AG04449 (cell line): ENCODE measurements at regions not wholly inside any gene's neighbourhood (a gene's known extent, or its start where the extent isn't known, plus 50 kb on each side); places are given as distances from the start of the nearest gene placed in this dataset.

Experiments used
- CTCF ChIA-PET: fragments of 350-600 bp; formaldehyde crosslinking; extraction: SDS; loops from one replicate; lab custom pipeline; 2021; ENCODE audit warnings: antibody characterized with exemption; lab: Yijun Ruan, JAX
- POLR2A ChIA-PET: fragments of 400-600, 350-600 bp; formaldehyde crosslinking; extraction: SDS; loops from one replicate; lab custom pipeline; 2020; ENCODE audit warnings: antibody characterized with exemption, inconsistent platforms; lab: Yijun Ruan, JAX
- DNase-seq: peaks from one replicate; pipeline ENCODE4 v3.0.0-alpha.2; 2010; ENCODE audit warnings: low read depth, low spot score
- H3K4me3 ChIP-seq: 2 replicates; pipeline ENCODE4 v1.5.1; 2011; ENCODE audit warnings: low read depth, mild to moderate bottlenecking, control low read depth, low read length
- CTCF ChIP-seq: IDR thresholded peaks from one replicate; pipeline ENCODE4 v1.5.1; 2011; ENCODE audit warnings: mild to moderate bottlenecking, moderate library complexity, low read length, control low read depth, inconsistent platforms; ENCODE audit not compliant: insufficient read depth; ENCODE audit errors: missing control alignments

GRCh38 chr10:121252756-121253155 is 345.5 kb downstream of the FGFR2 start:
- CTCF ChIA-PET, result no interaction called here
- no peak for TF ChIP-seq CTCF
- no peak overlapping the region for H3K4me3 ChIP-seq

GRCh38 chr10:121260377-121260776 is 337.9 kb downstream of the FGFR2 start:
- ChIA-PET POLR2A (no interaction called here), CTCF (no interaction called here)
- TF ChIP-seq CTCF, result no peak
- DNase-seq, result no peak
- H3K4me3 ChIP-seq, result no peak overlapping the region

More at GRCh38 chr10:121252756-121253155, 345.5 kb downstream of the FGFR2 start:
- POLR2A ChIA-PET, result no interaction called here
- no peak for DNase-seq

GRCh38 chr10:121261665-121262064 is 336.6 kb downstream of the FGFR2 start:
- TF ChIP-seq CTCF, result no peak
- ChIA-PET CTCF (no interaction called here), POLR2A (no interaction called here)
- no peak for DNase-seq
- no peak overlapping the region for H3K4me3 ChIP-seq

GRCh38 chr10:121262774-121263430 is 335.3 kb downstream of the FGFR2 start:
- ChIA-PET POLR2A (no interaction called here), CTCF (no interaction called here)
- no peak for DNase-seq
- H3K4me3 ChIP-seq, result no peak overlapping the region
- no peak for TF ChIP-seq CTCF

- no peak overlapping the region for H3K4me3 ChIP-seq
- ChIA-PET CTCF (no interaction called here), POLR2A (no interaction called here)
- no peak for TF ChIP-seq CTCF
- no peak for DNase-seq
Observed at GRCh38 chr10:121263431-121263783, 334.8 kb downstream of the FGFR2 start.

- ChIA-PET CTCF (no interaction called here), POLR2A (no interaction called here)
- no peak for TF ChIP-seq CTCF
- DNase-seq, result no peak
- H3K4me3 ChIP-seq, result no peak overlapping the region
Observed at GRCh38 chr10:121265360-121266123, 332.7 kb downstream of the FGFR2 start.
